Astrocyte of the cerebellum (primary cell): ENCODE measurements at regions not wholly inside any gene's neighbourhood (a gene's known extent, or its start where the extent isn't known, plus 50 kb on each side); places are given as distances from the start of the nearest gene placed in this dataset.
"Not testable (repeated sequence)": the region's sequence is repeated elsewhere in the genome, so short reads cannot be mapped to it uniquely, and the experiment has no call there.

ENCODE experiments used
- DNase-seq: peaks from one replicate; pipeline ENCODE4 v3.0.0-alpha.2; 2011; ENCODE audit warnings: low read depth
- H3K4me3 ChIP-seq: 2 replicates; pipeline ENCODE4 v1.5.1; 2011; ENCODE audit warnings: mild to moderate bottlenecking, low read depth, low read length, moderate library complexity
- in situ Hi-C: cut with HindIII; loops from 2 replicates; pipeline ENCODE4 v1.10.0; 2017; ENCODE audit warnings: low sequenced_read_pairs
- TF ChIP-seq, protein P1 (sequence below): IDR thresholded peaks from 2 replicates; pipeline ENCODE4 v1.5.1; 2012; ENCODE audit warnings: low read length, low read depth, moderate library complexity, mild to moderate bottlenecking; ENCODE audit errors: missing control alignments

DNA sequence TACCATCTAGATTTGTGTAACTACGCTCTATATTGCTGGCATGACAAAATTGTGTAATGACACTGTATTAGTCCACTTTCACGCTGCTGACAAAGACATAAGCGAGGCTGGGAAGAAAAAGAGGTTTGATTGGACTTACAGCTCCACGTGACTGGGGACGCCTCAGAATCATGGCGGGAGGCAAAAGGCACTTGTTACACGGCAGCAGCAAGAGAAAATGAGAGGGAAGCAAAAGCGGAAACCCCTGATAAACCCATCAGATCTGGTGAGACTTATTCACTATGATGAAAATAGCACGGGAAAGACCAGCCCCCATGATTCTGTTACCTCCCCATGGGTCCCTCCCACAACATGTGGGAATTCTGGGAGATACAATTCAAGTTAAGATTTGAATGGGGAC, 905.7 kb downstream of the DIPK2A start:
- DNase-seq: no peak
- no peak overlapping the region for H3K4me3 ChIP-seq
- TF ChIP-seq, protein P1, sequence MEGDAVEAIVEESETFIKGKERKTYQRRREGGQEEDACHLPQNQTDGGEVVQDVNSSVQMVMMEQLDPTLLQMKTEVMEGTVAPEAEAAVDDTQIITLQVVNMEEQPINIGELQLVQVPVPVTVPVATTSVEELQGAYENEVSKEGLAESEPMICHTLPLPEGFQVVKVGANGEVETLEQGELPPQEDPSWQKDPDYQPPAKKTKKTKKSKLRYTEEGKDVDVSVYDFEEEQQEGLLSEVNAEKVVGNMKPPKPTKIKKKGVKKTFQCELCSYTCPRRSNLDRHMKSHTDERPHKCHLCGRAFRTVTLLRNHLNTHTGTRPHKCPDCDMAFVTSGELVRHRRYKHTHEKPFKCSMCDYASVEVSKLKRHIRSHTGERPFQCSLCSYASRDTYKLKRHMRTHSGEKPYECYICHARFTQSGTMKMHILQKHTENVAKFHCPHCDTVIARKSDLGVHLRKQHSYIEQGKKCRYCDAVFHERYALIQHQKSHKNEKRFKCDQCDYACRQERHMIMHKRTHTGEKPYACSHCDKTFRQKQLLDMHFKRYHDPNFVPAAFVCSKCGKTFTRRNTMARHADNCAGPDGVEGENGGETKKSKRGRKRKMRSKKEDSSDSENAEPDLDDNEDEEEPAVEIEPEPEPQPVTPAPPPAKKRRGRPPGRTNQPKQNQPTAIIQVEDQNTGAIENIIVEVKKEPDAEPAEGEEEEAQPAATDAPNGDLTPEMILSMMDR: no peak
- in situ Hi-C loops: no loop called here

DNA sequence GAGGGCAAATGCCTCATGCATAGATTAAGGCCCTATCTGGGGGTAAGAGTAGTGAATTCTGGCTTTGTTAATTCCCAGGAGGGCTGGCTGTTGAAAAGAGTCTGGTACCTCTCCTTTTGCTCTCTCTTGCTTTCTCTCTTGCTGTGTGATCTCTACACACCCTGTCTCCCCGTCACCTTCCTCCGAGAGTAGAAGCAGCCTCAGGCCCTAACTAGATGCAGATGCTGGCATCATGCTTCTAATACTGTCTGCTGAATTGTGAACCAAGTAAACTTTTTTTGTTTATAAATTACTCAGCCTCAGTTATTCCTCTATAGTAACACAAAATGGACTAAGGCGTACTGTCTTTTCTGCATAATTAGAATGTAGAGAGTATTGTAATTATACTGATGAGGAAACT, 908.1 kb downstream of the DIPK2A start:
- in situ Hi-C loops: no loop called here
- TF ChIP-seq, protein P1: no peak
- no peak overlapping the region for H3K4me3 ChIP-seq
- DNase-seq: no peak

DNA sequence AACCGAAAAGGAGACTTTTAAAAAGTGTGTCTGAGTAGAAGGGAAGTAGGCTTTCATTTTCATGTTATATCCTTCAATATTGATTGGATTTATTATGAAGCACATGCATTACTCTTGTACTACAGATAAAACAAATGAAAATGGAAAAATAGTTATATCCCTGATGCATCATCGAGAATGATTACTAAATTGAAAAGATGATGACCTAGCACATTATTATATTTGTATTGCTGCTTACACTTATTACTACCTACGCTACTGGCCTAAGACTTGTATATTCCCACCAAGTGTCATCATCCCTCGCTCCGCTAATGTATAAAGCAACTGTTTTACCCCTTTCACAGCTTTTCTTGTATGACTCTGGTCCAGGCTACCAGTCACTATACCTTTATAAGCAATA, 922.4 kb downstream of the DIPK2A start:
- in situ Hi-C loops: no loop called here
- TF ChIP-seq, protein P1: no peak
- H3K4me3 ChIP-seq: no peak overlapping the region
- no peak for DNase-seq

DNA sequence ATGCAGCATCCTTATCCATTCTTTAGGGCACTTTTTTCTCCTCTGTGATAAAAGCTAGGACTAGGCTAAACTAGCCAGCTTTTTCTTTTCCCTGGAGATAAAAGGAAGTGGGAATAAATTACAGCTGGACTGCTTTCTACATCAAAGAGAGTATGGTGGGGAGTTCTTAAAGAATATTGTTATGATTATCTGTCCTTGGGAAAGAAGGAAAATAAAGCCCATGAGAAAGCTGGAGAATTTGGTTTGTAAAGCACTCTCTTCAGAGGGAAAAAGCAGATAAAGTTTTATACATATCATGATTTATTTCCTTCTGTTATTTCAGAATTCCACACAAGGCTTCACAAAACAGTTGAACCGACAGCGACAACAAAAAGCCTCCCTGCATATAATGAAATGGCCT, 923.0 kb downstream of the DIPK2A start:
- in situ Hi-C loops: no loop called here
- no peak overlapping the region for H3K4me3 ChIP-seq
- no peak for DNase-seq
- TF ChIP-seq, protein P1: no peak

DNA sequence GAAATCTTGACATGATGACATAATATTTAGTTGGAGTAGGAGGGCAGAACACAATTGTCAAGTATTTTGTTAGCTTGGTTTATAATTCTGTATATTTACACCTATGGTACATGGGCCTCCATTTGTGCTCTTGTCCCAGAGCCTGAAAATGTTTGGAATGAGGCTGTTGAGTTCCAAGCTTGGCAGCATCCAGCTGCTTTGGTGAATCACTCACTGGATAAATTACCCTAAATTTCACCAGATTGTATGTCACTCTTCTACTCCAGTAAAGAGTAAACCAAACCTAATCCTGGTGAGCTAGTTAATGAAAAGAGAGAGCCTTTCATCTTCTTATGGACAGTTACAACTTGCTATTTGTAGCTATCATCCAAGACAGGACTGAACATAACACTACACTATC, 928.7 kb downstream of the DIPK2A start:
- in situ Hi-C loops: no loop called here
- no peak for DNase-seq
- H3K4me3 ChIP-seq: no peak overlapping the region
- TF ChIP-seq, protein P1: no peak

DNA sequence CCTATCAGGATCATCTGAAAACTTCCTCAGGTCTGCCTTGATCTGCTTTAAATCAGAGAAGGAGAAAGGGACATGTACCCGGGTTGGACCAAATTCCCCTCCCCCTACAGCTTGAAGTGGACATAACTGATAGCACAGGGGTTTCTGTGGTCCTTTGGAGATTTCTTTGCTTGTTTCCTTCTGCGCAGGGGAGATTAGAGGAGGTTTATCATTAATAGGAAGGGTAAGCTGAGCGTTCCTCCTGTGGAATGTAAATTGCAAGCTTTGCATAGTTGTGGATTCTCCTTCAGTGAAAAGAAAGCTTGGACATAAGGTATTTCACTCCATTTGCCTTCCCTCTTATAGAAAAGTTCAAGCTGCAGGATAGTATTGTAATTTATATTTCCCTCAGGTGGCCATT, 936.0 kb downstream of the DIPK2A start:
- H3K4me3 ChIP-seq, in situ Hi-C loops, DNase-seq: not testable (repeated sequence)

DNA sequence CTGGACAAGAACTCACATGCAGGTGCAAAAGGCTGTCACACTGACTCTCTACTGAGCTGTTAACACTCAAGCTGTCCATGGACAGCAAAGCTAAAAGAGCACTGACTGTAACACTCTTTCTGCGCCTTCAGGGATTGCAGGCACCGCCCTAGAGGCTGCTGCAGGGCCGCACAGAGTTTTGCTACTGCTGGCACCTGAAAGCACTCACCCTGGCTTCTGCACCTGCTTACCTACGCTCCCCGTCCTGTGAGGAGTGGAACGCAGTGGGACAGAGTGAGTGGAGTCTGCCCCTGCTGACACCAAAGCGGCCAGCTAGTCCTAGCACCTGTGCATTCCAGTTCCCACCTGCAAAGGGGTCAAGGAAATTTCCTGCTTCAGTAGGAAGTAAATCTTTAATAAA, 941.3 kb downstream of the DIPK2A start:
- TF ChIP-seq, protein P1: no peak
- in situ Hi-C loops: no loop called here
- no peak overlapping the region for H3K4me3 ChIP-seq
- no peak for DNase-seq
